ENCODE measurements at regions not wholly inside any gene's neighbourhood (a gene's known extent, or its start where the extent isn't known, plus 50 kb on each side); places are given as distances from the start of the nearest gene placed in this dataset.

GRCh38 chr15:98568382-98569017 is 79.8 kb upstream of the IGF1R start:
- Mint-ChIP-seq H3K27ac (ENCODE audit: unreplicated experiment) (no peak overlapping the region), H3K9me3 (ENCODE audit: unreplicated experiment) (no peaks in the 10 kb centered on the region), H3K27me3 (ENCODE audit: low read depth, unreplicated experiment) (peaks cover 9% of the 10 kb centered on the region), H3K36me3 (ENCODE audit: low read depth, unreplicated experiment) (no peaks in the 10 kb centered on the region), H3K4me1 (ENCODE audit: low read depth, unreplicated experiment) (peaks cover 11% of the 10 kb centered on the region), H3K4me3 (ENCODE audit: unreplicated experiment) (no peak overlapping the region)
- no peaks in the 10 kb centered on the region for H4K20me1 ChIP-seq (ENCODE audit: insufficient read depth, low read length)
- no peaks in the 10 kb centered on the region for H3K36me3 ChIP-seq (ENCODE audit: insufficient read depth, low read length)
- H3K4me1 ChIP-seq (ENCODE audit: insufficient read depth, low read length) = no peaks in the 10 kb centered on the region
- H3K27me3 ChIP-seq (ENCODE audit: insufficient read depth, low read length) = peaks cover 2% of the 10 kb centered on the region
- H3K4me3 ChIP-seq (ENCODE audit: insufficient read depth, low read depth, low read length) = no peak overlapping the region
- no peaks in the 10 kb centered on the region for H3K9me3 ChIP-seq (ENCODE audit: insufficient read depth, low read depth, low read length)
- DNase-seq (ENCODE audit: low read depth) (no peak), FAIRE-seq (no peak)
- TF ChIP-seq CTCF (IDR thresholded peaks at IDR 0.05; ENCODE audit: insufficient read depth, low read depth, low read length) (peak; percentile 46), EZH2 (IDR thresholded peaks at IDR 0.05; ENCODE audit: insufficient read depth, low read length) (no peak)
- H2AFZ ChIP-seq (ENCODE audit: low read depth, low read length) = no peak overlapping the region
- no peak overlapping the region for H3K4me2 ChIP-seq (ENCODE audit: low read length)
- H3K27ac ChIP-seq (ENCODE audit: low read depth, low read length) = no peak overlapping the region
- no peak overlapping the region for H3K9ac ChIP-seq (ENCODE audit: low read length)
- H3K79me2 ChIP-seq (ENCODE audit: insufficient read depth, low read length) = no peaks in the 10 kb centered on the region

GRCh38 chr15:98570119-98570518 is 78.2 kb upstream of the IGF1R start:
- Mint-ChIP-seq H3K27me3 (ENCODE audit: low read depth, unreplicated experiment) (peaks cover 9% of the 10 kb centered on the region), H3K4me3 (ENCODE audit: unreplicated experiment) (no peak overlapping the region), H3K9me3 (ENCODE audit: unreplicated experiment) (no peaks in the 10 kb centered on the region), H3K36me3 (ENCODE audit: low read depth, unreplicated experiment) (no peaks in the 10 kb centered on the region), H3K4me1 (ENCODE audit: low read depth, unreplicated experiment) (peaks cover 11% of the 10 kb centered on the region), H3K27ac (ENCODE audit: unreplicated experiment) (no peak overlapping the region)
- Histone ChIP-seq H3K4me3 (ENCODE audit: insufficient read depth, low read depth, low read length) (no peak overlapping the region), H3K4me2 (ENCODE audit: low read length) (no peak overlapping the region), H3K27ac (ENCODE audit: low read depth, low read length) (no peak overlapping the region), H3K9ac (ENCODE audit: low read length) (no peak overlapping the region), H2AFZ (ENCODE audit: low read depth, low read length) (no peak overlapping the region), H3K36me3 (ENCODE audit: insufficient read depth, low read length) (no peaks in the 10 kb centered on the region), H3K9me3 (ENCODE audit: insufficient read depth, low read depth, low read length) (no peaks in the 10 kb centered on the region), H3K79me2 (ENCODE audit: insufficient read depth, low read length) (no peaks in the 10 kb centered on the region), H3K27me3 (ENCODE audit: insufficient read depth, low read length) (peaks cover 6% of the 10 kb centered on the region), H4K20me1 (ENCODE audit: insufficient read depth, low read length) (no peaks in the 10 kb centered on the region), H3K4me1 (ENCODE audit: insufficient read depth, low read length) (no peaks in the 10 kb centered on the region)
- no peak for FAIRE-seq
- no peak for TF ChIP-seq EZH2 (IDR thresholded peaks at IDR 0.05; ENCODE audit: insufficient read depth, low read length)
- TF ChIP-seq CTCF (IDR thresholded peaks at IDR 0.05; ENCODE audit: insufficient read depth, low read depth, low read length) = no peak
- no peak for DNase-seq (ENCODE audit: low read depth)

- no peaks in the 10 kb centered on the region for H3K4me1 ChIP-seq (ENCODE audit: insufficient read depth, low read length)
- no peak overlapping the region for H3K27ac ChIP-seq (ENCODE audit: low read depth, low read length)
- no peak for FAIRE-seq
- Mint-ChIP-seq H3K36me3 (ENCODE audit: low read depth, unreplicated experiment) (no peaks in the 10 kb centered on the region), H3K27ac (ENCODE audit: unreplicated experiment) (peak overlapping the region; percentile 73), H3K27me3 (ENCODE audit: low read depth, unreplicated experiment) (peaks cover under 1% of the 10 kb centered on the region), H3K9me3 (ENCODE audit: unreplicated experiment) (peaks cover 3% of the 10 kb centered on the region), H3K4me1 (ENCODE audit: low read depth, unreplicated experiment) (peaks cover 16% of the 10 kb centered on the region), H3K4me3 (ENCODE audit: unreplicated experiment) (no peak overlapping the region)
- H3K79me2 ChIP-seq (ENCODE audit: insufficient read depth, low read length) = no peaks in the 10 kb centered on the region
- no peaks in the 10 kb centered on the region for H3K9me3 ChIP-seq (ENCODE audit: insufficient read depth, low read depth, low read length)
- no peak for DNase-seq (ENCODE audit: low read depth)
- H3K4me3 ChIP-seq (ENCODE audit: insufficient read depth, low read depth, low read length) = no peak overlapping the region
- H4K20me1 ChIP-seq (ENCODE audit: insufficient read depth, low read length) = no peaks in the 10 kb centered on the region
- H3K4me2 ChIP-seq (ENCODE audit: low read length) = no peak overlapping the region
- no peak for TF ChIP-seq EZH2 (IDR thresholded peaks at IDR 0.05; ENCODE audit: insufficient read depth, low read length)
- H3K27me3 ChIP-seq (ENCODE audit: insufficient read depth, low read length) = peaks cover 28% of the 10 kb centered on the region
- no peak overlapping the region for H3K9ac ChIP-seq (ENCODE audit: low read length)
- no peaks in the 10 kb centered on the region for H3K36me3 ChIP-seq (ENCODE audit: insufficient read depth, low read length)
- no peak overlapping the region for H2AFZ ChIP-seq (ENCODE audit: low read depth, low read length)
Measured at GRCh38 chr15:98580572-98580971, 67.8 kb upstream of the IGF1R start.
